ENCODE measurements at regions not wholly inside any gene's neighbourhood (a gene's known extent, or its start where the extent isn't known, plus 50 kb on each side); places are given as distances from the start of the nearest gene placed in this dataset.

GRCh38 chr2:45168711-45169338 is 159.6 kb upstream of the SIX2 start:
- TF ChIP-seq, protein P1, sequence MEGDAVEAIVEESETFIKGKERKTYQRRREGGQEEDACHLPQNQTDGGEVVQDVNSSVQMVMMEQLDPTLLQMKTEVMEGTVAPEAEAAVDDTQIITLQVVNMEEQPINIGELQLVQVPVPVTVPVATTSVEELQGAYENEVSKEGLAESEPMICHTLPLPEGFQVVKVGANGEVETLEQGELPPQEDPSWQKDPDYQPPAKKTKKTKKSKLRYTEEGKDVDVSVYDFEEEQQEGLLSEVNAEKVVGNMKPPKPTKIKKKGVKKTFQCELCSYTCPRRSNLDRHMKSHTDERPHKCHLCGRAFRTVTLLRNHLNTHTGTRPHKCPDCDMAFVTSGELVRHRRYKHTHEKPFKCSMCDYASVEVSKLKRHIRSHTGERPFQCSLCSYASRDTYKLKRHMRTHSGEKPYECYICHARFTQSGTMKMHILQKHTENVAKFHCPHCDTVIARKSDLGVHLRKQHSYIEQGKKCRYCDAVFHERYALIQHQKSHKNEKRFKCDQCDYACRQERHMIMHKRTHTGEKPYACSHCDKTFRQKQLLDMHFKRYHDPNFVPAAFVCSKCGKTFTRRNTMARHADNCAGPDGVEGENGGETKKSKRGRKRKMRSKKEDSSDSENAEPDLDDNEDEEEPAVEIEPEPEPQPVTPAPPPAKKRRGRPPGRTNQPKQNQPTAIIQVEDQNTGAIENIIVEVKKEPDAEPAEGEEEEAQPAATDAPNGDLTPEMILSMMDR (IDR thresholded peaks at IDR 0.05), result no peak
- TF ChIP-seq POLR2A (IDR thresholded peaks at IDR 0.05), result peak in 1 of 3 donors; percentile 32

All from body of pancreas (tissue), 4 donors.